ENCODE measurements at regions not wholly inside any gene's neighbourhood (a gene's known extent, or its start where the extent isn't known, plus 50 kb on each side); places are given as distances from the start of the nearest gene placed in this dataset.

DNA sequence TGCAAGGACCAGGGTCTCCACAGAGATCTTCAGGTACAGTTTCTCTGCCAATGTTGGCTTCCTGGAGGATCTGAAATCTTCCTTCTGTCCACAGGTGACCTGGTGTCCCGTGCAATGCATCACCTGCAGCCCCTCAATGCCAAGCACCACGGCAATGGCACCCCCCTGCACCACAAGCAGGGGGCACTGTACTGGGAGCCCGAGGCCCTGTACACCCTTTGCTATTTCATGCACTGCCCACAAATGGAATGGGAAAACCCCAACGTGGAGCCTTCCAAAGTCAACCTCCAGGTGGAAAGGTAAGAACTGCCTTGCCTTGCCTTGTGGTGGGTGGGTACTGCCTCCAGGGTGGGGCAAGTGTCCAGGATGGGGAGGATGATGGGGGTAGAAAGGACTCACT lies 141.8 kb upstream of the PWP1 start:
- no peaks in the 10 kb centered on the region for H3K36me3 ChIP-seq (replicated peaks; ENCODE audit: insufficient read depth, low read depth)
- no peak overlapping the region for H3K4me3 ChIP-seq
- H3K9me2 ChIP-seq (replicated peaks; ENCODE audit: insufficient read depth) = no peaks in the 10 kb centered on the region
- no peaks in the 10 kb centered on the region for H4K20me1 ChIP-seq (ENCODE audit: insufficient read depth, poor library complexity, severe bottlenecking)
- H2AFZ ChIP-seq = no peak overlapping the region
- no peaks in the 10 kb centered on the region for H3K27me3 ChIP-seq
- no peaks in the 10 kb centered on the region for H3K4me1 ChIP-seq (ENCODE audit: insufficient read depth)
- H3K9me3 ChIP-seq (ENCODE audit: low read depth) = no peaks in the 10 kb centered on the region
- H3K27ac ChIP-seq = no peak overlapping the region
- no peak for DNase-seq (ENCODE audit: low spot score)
- TF ChIP-seq CTCF (IDR thresholded peaks at IDR 0.05; ENCODE audit: poor library complexity) (no peak), EZH2phosphoT487 (IDR thresholded peaks at IDR 0.05; ENCODE audit: low read depth, severe bottlenecking, unreplicated experiment) (no peak)
- 93% methylated on average over 4 of the region's 4 CpGs for WGBS (ENCODE audit: low lambda C conversion rate, missing lambda C conversion rate)
- H3K79me2 ChIP-seq = no peaks in the 10 kb centered on the region
- H3K4me2 ChIP-seq = no peak overlapping the region

- no peak for DNase-seq (ENCODE audit: low spot score)
- Histone ChIP-seq H3K4me3 (no peak overlapping the region), H3K79me2 (no peaks in the 10 kb centered on the region), H3K4me1 (ENCODE audit: insufficient read depth) (peaks cover under 1% of the 10 kb centered on the region), H3K27me3 (no peaks in the 10 kb centered on the region), H3K9me2 (replicated peaks; ENCODE audit: insufficient read depth) (no peaks in the 10 kb centered on the region), H3K9me3 (ENCODE audit: low read depth) (no peaks in the 10 kb centered on the region), H3K36me3 (replicated peaks; ENCODE audit: insufficient read depth, low read depth) (no peaks in the 10 kb centered on the region), H3K4me2 (no peak overlapping the region), H4K20me1 (ENCODE audit: insufficient read depth, poor library complexity, severe bottlenecking) (no peaks in the 10 kb centered on the region), H2AFZ (no peak overlapping the region), H3K27ac (no peak overlapping the region)
- WGBS (ENCODE audit: low lambda C conversion rate, missing lambda C conversion rate) = 81% methylated on average over 2 of the region's 2 CpGs
- TF ChIP-seq EZH2phosphoT487 (IDR thresholded peaks at IDR 0.05; ENCODE audit: low read depth, severe bottlenecking, unreplicated experiment) = no peak
- no peak for TF ChIP-seq EZH2 (IDR thresholded peaks at IDR 0.05; ENCODE audit: borderline replicate concordance)
- TF ChIP-seq CTCF (IDR thresholded peaks at IDR 0.05; ENCODE audit: poor library complexity) = no peak
These were observed 140.7 kb upstream of the PWP1 start for GRCh38 chr12:107544937-107545336.

- WGBS (ENCODE audit: low lambda C conversion rate, missing lambda C conversion rate) = 74% methylated on average over 6 of the region's 6 CpGs
- Histone ChIP-seq H3K4me1 (ENCODE audit: insufficient read depth) (peaks cover 3% of the 10 kb centered on the region), H3K4me3 (no peak overlapping the region), H3K9me3 (ENCODE audit: low read depth) (no peaks in the 10 kb centered on the region), H3K9me2 (replicated peaks; ENCODE audit: insufficient read depth) (no peaks in the 10 kb centered on the region), H3K79me2 (no peaks in the 10 kb centered on the region), H3K27me3 (no peaks in the 10 kb centered on the region), H3K4me2 (no peak overlapping the region), H3K27ac (no peak overlapping the region), H3K36me3 (replicated peaks; ENCODE audit: insufficient read depth, low read depth) (no peaks in the 10 kb centered on the region), H4K20me1 (ENCODE audit: insufficient read depth, poor library complexity, severe bottlenecking) (no peaks in the 10 kb centered on the region), H2AFZ (no peak overlapping the region)
- TF ChIP-seq CTCF (IDR thresholded peaks at IDR 0.05; ENCODE audit: poor library complexity) (no peak), EZH2phosphoT487 (IDR thresholded peaks at IDR 0.05; ENCODE audit: low read depth, severe bottlenecking, unreplicated experiment) (no peak), EZH2 (IDR thresholded peaks at IDR 0.05; ENCODE audit: borderline replicate concordance) (no peak)
- DNase-seq (ENCODE audit: low spot score) = no peak
These were observed 139.8 kb upstream of the PWP1 start for GRCh38 chr12:107545737-107546353.

DNA sequence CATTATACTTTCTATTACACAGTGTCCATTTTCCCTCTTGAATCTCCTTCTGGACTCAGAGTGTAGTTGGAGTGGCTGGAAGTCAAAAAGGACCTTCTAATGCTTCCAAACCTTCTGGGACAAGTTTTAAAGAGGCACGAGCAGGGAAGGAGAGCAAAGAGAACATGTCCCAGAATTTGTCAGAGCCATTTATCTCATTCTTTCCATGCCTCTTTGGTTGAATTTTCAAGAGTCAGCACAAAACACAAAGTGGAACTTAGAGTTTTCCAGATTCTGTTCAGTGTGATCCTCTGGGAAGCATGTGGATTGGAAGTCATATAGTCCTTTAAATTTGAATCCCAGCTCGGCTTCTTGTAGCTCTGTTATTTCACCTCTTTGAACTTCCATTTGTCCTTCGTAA lies 138.2 kb upstream of the PWP1 start:
- TF ChIP-seq EZH2phosphoT487 (IDR thresholded peaks at IDR 0.05; ENCODE audit: low read depth, severe bottlenecking, unreplicated experiment) = no peak
- TF ChIP-seq CTCF (IDR thresholded peaks at IDR 0.05; ENCODE audit: poor library complexity) = no peak
- no peak for TF ChIP-seq EZH2 (IDR thresholded peaks at IDR 0.05; ENCODE audit: borderline replicate concordance)
- Histone ChIP-seq H2AFZ (no peak overlapping the region), H4K20me1 (ENCODE audit: insufficient read depth, poor library complexity, severe bottlenecking) (no peaks in the 10 kb centered on the region), H3K4me1 (ENCODE audit: insufficient read depth) (peaks cover 3% of the 10 kb centered on the region), H3K36me3 (replicated peaks; ENCODE audit: insufficient read depth, low read depth) (no peaks in the 10 kb centered on the region), H3K27ac (no peak overlapping the region), H3K9me3 (ENCODE audit: low read depth) (no peaks in the 10 kb centered on the region), H3K27me3 (no peaks in the 10 kb centered on the region), H3K4me3 (no peak overlapping the region), H3K79me2 (no peaks in the 10 kb centered on the region), H3K4me2 (no peak overlapping the region), H3K9me2 (replicated peaks; ENCODE audit: insufficient read depth) (no peaks in the 10 kb centered on the region)
- DNase-seq (ENCODE audit: low spot score) = no peak
- WGBS (ENCODE audit: low lambda C conversion rate, missing lambda C conversion rate) = 86% methylated on average over 3 of the region's 3 CpGs
